Stimulated activated CD4-positive, alpha-beta T cell treated with anti-CD3 and anti-CD28 coated beads, Interleukin-2, amount 100 ng/mL, for 24 hours (primary cell): ENCODE measurements at regions not wholly inside any gene's neighbourhood (a gene's known extent, or its start where the extent isn't known, plus 50 kb on each side); places are given as distances from the start of the nearest gene placed in this dataset.
"Not testable (repeated sequence)": the region's sequence is repeated elsewhere in the genome, so short reads cannot be mapped to it uniquely, and the experiment has no call there.

Experiments
- DNase-seq, 2 donors: peaks; one replicate each; pipeline ENCODE4 v3.0.0-alpha.2; 2020

DNA sequence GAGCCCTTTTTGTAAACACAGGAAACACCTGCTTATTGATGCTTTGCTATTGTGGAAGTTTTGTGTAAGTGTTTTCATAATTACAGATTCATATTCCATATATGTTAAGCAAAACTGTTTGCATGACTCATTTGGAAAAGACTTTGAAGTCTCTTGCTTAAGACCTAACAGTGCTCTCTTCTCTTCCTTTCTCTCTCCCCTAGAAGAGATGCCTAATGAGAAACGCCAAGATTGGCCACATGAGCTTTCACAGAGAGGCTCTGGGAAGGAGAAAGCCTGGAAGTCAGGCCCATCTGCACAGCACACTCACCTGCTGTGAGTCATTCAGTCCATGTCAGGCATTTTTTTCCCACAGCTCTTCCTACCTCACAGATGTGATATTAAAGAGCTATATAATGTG, 101.6 kb upstream of the PALMD start:
- DNase-seq = no peak

DNA sequence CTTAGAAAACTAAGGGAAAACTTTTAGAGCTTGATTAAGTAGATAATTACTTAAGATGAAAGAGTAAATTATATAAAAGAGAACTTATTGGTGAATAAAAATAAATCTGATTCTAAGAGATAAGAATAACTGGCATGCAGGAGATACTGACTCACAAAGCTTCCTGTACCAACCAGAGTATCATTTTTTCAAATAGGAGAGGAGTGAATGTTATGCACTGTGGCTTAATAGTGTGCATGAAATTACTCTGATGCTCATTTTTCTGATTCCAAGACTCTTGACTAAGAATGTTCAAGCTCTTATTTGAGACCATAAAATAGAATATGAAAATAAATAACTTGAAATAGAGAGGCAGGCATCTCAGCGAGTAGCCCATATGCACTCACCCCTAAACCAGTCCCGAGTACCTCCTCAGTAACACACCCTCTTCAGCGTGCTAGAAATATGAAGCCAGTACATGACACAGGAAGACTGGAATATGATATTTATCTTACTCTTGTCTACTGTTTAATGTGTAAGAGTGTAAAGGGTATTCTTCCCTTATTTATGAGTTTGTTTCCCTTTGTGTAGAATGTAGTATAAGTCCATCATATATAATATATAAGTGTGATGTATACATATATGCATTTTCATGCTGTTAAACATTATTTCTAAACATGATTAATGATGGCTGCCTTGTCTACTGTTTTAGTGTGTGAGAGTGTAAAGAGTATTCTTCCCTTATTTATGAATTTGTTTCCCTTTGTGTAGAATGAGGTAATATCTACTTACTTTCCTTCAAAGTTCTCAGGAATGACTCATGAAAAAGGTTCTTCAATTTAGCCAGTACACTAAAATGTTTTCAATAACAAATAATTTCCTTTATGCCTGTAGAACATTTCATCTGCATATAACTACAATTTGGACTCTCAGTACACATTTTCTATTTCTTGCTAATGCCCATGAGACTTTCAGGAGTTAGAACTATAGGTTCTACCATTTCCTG, 99.2 kb upstream of the PALMD start:
- DNase-seq = no peak

DNA sequence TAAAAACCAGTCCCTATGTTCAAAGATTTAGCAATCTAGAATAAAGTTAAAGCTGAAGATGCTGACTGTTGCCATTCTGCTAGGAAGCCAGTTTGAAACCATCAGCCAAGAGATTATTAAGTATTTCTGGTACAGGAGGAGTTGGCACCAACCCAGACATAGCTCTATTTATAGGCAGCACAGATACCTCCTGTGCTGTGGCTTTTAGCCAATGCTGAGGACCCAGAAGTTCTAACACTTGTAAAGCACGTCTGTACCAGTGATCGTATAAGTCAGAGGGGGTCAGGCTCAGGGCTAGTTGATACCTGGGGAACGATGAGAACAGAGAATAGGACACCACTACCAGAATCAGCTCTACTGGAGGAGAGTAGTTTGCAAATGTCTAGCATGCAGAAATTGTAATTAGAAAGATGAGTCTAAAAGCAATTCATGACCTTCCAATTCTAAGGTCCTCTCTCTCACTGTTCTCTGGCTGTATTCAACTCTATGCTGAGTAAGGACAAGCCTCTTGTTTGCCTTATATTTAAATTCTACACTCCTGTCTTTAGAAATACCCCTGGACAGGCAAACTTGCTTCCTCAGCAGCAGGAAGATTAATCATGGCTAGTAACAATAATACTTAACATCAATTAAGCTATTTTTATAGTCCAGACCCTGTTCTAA, 96.8 kb upstream of the PALMD start:
- DNase-seq = no peak

DNA sequence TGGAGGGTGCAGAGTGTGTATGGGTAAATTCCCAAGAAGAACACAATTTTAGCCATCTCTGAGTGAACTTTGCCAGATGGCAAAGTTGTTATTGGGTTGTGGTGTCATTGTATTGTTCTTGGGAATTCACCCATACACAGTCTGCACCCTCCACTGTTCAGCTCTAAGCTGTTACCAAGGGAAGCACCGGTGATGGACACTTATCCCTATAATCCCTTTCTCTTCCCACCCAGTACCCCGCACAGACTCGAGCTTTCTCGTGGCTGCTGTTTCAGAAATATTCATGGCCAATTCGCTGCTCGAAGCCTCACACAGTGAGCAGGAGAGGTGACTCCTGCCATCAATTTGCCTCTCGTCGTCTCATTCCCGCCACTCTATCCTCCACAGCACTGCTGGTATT, 95.7 kb upstream of the PALMD start:
- DNase-seq = no peak

DNA sequence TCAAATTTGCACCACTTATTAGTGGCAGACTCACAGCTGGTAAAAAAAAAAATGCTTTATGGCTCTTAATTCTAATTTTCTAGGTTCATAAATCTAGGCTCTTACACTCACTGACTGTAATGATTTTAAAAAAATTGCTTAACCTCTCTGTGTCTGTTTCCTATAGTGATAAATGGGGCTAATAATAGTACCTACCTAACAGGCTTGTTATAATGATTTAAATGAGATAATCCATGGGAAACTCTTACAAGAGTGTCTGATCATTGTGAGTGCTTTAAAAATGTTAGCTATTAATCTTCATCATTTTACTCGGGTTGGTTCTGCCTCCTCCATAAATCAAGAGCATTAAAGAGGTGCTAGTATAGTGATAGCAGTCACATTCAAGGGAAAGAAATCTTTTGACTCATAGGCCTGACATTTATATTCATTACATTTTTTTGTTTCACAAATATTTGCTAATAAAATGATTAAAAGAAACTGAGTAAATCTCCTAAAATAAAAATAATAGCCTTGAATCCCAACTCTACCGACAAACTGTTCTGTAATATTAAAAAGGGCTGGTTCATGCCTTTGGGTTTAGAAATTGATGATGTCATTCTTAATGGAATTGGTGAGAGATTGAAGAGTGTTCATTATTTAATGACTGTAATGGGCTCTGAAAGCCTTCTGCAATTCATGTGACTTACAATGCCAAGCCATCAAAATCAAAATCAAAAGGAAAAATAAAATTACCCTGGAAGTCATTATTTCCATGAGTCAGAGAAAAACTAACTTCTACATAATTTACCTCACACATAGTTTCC, 93.9 kb upstream of the PALMD start:
- no peak for DNase-seq

DNA sequence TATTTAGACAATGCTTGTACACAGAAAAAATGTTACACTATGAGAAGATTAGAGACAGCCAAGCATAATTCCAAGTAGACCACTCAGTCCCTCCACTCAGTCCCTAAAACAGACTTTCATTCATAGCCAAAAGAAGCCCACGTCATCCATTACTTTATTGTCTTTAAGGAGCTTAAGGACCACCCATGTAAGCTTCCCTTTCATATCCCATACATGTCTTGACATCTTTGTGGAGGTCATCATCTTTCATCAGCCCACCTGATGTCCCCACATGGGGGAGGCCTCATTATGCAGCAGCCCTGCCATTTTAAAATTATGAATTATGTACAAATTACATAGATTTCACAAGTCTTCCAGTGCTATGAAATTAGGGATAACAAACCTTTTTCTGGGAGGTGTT, 92.6 kb upstream of the PALMD start:
- DNase-seq = no peak

DNA sequence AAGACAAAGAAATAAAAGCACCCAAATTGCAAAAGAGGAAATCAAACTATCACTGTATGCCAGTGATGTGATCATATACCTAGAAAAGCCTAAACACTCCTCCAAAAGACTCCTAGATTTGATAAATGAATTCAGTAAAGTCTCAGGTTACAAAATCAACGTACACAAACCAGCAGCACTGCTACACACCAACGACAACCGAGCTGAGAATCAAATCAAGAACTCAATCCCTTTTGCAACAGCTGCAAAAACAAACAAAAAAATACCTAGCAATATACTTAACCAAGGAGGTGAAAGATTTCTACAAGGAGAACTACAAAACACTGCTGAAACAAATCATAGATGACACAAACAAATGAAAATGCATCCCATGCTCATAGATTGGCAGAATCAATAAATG, 92.1 kb upstream of the PALMD start:
- not testable (repeated sequence) for DNase-seq

DNA sequence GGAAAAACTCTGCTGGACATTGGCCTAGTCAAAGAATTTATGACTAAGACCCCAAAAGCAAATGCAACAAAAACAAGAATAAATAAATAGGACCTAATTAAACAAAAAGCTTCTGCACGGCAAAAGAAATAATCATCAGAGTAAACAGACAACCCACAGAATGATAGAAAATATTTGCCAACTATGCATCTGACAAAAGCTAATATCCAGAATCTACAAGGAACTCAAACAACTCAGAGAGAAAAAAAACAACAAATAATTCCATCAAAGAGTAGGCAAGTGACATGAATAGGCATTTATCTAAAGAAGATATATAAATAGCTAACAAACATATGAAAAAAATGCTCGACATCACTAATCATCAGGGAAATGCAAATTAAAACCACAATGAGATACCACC, 91.2 kb upstream of the PALMD start:
- no peak for DNase-seq

DNA sequence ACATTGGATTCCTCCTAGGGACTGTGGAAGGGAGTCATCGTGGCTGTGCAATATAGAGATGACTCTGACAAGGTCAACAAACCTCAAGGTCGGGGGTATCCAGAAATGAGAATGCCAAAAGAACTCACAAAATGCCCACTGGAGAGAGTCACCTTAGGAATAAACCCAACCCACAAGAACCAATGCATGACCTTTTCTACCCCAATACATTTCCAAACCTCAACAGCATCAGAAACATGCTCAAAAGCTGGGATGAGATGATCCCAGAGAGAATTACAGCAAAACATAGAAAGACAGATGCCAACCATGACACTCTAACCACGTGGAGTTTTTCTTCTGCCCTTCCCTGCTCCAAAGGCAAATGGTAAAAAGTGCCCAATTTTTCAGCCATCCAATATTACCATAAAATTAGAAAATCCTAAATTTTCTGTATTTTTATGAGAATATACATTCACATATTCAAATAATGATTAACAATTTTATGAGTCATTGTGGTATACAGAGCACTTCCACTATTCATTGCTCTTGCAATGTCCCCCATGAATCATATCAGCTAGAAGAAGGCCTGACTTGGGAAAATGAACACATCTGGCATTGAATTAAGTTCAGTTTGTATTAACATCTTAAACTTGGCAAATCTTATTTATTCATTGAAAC, 88.2 kb upstream of the PALMD start:
- DNase-seq = no peak

DNA sequence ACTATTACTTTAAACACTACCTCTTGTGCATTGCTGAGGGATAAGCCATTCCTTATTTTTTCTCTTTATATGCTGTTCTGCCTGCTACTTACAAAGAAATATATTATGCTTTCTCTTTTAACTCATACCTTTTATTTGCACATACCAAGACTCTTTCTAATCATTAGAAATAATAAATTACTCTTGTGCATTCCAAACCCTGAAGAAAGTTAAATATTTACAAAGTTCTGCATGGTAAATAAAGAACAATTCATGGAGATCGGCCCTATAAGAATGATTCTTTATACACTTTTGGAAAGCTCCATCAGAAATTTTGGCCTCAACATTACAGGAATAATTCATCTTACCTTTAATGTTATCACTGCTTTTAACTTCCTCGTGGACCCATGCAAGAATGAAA, 86.7 kb upstream of the PALMD start:
- no peak for DNase-seq

DNA sequence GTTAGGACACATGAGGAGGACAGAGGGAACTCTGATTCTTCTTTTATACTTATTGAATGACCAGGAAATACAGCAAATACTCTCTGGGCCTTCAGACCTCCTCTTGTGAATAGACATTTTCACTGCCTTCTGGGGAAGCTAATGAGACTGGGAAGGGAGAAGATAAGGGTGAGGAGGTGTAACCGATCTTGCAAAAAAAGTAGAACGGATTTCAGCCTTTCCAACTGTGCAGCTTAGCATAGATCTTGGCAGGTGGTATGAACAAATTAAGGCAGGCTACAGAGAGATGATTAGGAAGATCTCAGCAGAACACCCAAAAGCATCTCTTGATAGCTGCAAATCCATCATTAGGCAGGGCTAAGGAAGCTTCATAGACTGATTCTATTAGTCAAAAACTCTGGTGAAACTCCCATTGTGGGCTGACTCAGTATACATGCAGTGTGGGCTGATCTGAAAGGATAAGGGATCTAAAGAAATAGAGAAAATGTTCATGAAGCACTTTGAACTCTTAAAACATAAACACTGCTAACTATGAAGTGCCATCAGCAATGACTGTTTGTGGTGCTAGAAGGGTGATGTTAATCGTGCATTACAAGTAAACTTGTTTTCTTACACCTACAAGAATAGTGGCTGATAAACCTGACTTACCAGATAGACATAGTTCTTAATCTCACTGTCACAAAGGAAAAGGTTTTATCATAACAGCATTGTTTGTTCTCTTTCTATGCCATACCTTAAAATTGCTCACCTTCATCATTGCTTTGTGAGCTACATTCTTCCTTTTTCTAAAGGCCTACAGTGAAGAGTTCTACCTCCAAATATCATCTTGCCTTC, 85.5 kb upstream of the PALMD start:
- no peak for DNase-seq

DNA sequence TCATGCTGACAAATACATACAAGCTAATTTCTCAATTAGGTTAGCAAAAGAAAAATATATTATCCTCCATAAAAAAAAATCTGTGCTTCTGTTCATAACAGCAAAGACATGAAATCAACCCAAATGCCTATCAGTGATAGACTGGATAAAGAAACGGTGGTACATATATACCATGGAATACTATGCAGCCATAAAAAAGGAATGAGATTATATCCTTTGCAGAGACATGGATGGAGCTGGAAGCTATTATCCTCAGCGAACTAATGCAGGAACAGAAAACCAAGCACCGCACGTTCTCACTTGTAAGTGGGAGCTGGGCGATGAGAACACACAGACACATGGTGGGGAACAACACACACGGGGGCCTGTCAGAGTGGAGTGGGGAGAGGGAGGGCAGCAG, 84.0 kb upstream of the PALMD start:
- DNase-seq = no peak

DNA sequence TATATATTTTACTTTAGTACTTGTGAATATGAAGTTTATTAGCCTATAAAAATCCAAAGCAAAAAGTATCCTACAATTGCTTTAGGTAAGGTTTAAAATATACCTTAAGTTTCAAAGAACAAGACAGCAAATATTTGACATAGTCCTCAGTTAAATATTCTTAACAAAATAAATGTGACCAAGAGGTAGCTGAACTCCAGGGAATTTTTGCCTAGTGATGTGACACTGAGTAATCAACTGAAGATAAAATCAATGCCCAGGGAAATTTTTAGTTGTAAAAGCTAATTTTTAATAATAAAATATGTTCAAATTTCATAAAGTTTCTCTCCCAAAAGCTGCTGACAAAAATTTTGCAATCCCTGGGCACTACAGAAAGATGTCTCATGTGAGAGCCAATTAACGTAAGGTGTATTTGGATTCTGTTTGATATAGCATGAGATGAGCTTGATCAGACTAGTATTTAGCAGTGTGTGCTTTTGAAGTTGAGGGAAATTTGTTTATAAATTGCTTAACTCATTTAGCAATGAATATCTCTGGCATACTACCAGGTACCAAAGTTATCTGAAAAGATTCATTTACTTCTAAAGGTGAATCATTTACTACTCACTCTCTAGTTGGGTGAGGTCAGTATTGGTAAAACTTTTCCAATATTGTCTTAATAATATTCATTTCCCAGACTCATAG, 80.2 kb upstream of the PALMD start:
- no peak for DNase-seq

DNA sequence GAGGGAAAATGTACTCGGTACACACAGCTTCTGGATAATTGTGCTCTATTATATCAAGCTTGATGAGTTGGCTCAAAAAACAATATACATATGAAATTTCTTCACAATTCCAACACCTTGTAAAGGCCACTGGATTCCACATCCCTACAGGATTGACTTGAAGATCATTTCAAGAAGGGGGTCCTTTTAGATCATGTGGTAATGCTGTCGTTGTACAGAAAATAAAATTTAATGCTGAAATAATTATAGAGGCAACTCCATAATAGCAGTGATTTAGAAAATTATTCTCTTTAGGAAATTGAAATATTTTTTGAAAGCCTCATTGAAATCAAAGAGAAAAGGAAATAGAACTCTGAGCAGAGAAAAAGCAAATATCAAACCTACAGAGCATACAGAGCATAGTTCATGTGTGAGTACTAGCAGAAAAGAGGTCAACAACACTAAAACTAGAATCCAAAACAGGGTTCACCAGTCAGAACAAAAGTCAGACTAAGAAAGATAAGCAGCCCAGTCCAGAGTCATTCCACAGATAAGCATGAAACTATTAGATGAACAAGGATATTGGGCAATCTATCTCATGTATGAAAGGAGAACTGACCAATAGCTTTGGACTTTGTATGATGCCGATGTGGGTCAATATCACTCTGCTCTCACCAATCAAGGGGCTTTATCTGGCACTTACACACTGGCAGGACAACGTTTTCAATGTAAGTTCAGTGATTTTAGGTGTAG, 79.5 kb upstream of the PALMD start:
- no peak for DNase-seq

DNA sequence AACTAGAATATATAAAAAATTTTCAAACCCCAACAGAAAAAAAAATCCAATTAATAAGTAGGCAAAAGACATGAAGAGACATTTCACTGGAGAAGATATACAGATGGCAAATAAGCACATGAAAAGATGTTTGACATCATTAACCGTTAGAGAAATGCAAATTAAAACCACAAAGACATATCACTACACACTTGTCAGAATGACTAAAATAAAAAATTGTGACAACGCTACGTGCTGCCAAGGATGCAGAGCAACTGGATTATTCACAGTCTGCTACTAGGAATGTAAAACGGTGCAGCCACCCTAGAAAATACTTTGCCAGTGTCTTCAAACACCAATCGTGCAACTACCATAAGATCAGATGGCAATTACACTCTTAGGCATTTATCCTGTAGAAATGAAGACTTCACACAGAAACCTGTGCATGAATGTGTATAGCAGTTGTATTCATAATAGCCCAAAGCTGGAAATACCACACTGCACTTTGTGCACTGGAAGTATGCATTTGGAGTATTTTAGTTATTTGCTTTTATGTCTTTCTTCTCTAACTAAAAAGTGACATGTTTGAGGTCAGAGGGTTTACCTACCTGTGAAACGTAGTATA, 75.3 kb upstream of the PALMD start:
- no peak for DNase-seq

DNA sequence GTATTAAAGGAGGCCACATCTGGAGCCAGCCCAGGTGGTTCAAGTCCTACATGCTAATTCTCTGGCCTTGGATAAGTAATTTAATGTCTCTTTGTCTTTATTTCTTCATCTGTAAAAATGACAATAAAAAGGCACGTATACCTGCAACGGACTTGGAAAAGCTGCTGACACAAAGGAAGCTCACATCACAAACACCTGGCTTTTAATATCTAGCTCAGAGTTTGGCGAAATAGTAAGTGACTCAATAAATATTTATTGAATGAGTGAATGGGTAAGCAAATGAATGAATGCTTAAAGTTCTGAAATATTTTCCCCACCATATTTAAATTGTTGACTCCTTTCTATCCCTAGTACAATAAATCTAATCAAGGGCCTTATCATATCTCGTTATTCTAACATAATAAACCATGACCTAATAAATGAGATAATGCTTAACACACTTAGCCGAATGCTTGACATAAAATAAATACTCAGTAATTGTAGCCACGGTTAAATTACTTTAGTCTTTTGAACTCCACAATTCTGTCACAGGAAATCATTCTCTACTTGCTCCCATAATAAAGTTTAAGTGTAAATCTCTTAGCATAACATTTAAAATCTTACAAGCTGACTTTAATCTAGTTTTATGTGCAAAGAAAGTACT, 74.7 kb upstream of the PALMD start:
- no peak for DNase-seq

DNA sequence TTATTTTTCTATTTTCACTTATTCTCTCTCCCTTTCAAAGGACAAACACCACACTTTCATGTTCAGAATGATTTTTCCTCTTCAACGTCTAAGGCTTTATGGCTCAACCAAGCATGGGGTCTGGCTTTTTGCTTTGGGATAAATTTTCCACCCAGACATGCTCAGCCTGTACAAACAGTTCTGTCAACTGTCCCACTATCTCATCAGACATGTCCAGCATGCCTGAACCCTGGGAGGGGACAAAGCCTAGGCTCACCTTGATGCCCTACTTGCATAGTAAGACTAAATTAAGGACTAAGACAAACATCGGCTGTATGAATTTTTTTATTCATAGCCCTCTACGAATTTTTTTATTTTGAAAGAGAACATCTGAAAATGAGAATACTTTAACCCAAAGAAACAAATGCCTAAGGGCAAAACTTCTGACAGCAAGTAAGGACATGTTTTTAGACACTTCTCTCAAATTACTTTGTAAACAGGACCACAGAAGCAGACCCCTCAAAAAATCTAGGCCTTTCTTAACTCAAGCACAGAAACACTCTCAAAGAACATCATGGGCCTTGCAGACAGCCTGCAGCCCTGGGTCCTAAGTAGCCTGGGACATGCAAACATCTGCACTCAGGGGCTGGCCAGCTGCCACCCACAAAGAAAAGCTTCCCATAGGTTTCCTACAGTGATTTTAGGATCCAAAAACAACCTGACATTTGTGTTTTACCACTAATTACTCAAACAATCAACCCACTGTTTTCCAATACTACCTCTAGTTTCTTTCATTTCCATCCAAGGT, 72.3 kb upstream of the PALMD start:
- no peak for DNase-seq

DNA sequence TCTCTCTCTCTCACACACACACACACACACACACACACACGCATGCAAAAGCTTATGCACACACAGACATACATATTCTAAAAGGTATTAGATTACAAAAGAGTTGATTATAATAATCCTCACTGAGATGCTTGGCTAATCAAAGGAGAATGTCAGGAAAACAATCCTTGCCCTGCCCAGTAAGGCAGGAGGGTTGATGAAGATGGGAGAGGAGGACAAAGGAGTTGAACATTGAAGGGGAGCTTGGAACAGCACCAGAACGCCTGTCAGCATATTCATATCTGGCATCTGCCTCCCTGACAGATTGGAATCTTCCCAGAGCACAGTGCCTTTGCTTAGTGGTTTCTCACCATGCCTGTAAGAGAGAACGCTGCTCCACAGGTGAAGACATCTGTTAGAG, 68.6 kb upstream of the PALMD start:
- no peak for DNase-seq

DNA sequence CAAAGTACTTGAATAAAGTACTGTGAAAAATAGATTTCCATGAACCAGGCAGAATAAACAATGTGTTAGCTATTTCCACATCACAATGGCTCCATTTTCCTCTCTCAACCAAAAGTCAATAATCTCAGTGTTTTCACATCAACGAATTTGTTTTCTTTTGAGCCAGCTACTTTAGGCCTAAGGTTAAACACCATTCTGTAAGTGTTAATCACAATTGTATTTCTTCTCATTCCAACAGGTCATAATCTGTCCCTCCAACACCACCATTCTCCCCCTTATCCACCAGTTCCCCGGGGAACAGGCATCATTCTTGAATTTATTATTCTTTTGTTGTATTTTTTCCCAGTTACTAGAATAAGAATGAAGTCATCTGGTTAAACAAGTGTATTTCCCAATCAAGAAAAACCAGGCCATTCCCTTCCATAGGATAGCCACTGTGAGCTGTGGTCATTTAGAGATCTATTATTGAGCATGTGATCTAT, 66.2 kb upstream of the PALMD start:
- no peak for DNase-seq
